VCaP (cell line): ENCODE measurements at regions not wholly inside any gene's neighbourhood (a gene's known extent, or its start where the extent isn't known, plus 50 kb on each side); places are given as distances from the start of the nearest gene placed in this dataset.

ENCODE experiments used
- H3K27ac ChIP-seq: fragments of 450-650 bp; 2 replicates; pipeline ENCODE4 v1.5.1; 2017
- CTCF ChIP-seq: fragments of 450-650 bp; conservative IDR thresholded peaks from 2 replicates; pipeline ENCODE4 v1.5.1; 2017; ENCODE audit warnings: mild to moderate bottlenecking, moderate library complexity

- no peak for TF ChIP-seq CTCF
- peak overlapping the region; percentile 31 for H3K27ac ChIP-seq
Observed at GRCh38 chr11:40029391-40029790, 1430.1 kb downstream of the LRRC4C start.

GRCh38 chr11:40027720-40028119 is 1431.7 kb downstream of the LRRC4C start:
- no peak for TF ChIP-seq CTCF

GRCh38 chr11:40023724-40024123 is 1435.7 kb downstream of the LRRC4C start:
- no peak overlapping the region for H3K27ac ChIP-seq
- no peak for TF ChIP-seq CTCF

More at GRCh38 chr11:40027720-40028119, 1431.7 kb downstream of the LRRC4C start:
- H3K27ac ChIP-seq, result no peak overlapping the region

DNA sequence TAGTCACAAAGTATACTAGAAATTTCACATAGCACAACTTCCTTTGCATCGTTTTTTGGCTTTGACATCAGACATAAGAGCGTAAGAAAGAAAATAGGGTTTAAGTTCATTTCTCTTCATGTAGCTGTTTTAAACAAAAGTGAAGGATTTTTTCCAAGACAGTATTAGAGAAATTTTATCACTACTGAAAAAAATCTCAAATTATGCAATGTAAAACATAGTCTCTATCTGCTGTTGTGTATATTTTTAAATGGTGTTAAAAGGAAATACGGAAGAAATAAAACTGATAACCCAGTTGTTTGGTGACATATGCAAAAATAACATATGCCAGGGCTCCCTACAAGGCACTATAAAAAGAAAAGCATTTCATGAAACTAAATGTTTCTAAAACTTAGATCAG is 1449.4 kb downstream of the LRRC4C start:
- H3K27ac ChIP-seq, result no peak overlapping the region
- no peak for TF ChIP-seq CTCF

DNA sequence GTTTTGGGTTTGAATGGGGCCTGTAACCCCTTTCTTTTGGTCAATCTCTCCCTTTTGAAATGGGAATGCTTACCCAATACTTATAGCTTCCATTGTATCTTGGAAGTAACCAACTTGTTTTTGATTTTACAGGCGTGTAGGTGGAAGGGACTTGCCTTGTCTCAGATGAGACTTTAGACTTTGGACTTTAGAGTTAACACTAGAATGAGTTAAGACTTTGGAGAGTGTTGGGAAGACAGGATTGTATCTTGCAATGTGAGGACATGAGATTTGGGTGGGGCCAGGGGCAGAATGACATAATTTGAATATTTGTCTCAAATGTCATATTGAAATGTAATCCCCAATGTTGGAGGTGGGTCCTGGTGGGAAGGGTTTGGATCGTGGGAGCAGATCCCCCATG is 1466.9 kb downstream of the LRRC4C start:
- no peak for TF ChIP-seq CTCF
- H3K27ac ChIP-seq, result no peak overlapping the region

- H3K27ac ChIP-seq, result peak overlapping the region; percentile 66
- no peak for TF ChIP-seq CTCF
Observed at GRCh38 chr11:39990421-39990831, 1469.0 kb downstream of the LRRC4C start.

DNA sequence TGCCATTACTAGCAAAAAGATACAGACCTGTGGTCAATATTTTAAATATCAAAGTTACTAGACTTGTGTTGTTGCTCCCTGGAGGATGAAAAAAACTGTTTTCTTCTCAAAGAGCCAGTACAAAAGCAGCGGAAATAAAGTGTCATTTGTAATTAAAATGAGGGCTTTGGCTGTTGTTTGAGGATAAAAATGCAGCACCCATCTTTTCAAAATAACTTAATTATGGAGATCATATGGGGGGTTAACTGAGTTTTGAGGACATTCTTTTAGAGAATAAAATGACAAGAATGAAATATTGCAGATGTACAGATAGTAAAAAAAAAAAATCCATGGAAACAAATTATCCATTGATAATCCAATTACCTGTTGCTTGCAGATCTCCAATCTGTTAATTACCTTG is 1484.4 kb downstream of the LRRC4C start:
- H3K27ac ChIP-seq, result no peak overlapping the region
- TF ChIP-seq CTCF, result no peak

DNA sequence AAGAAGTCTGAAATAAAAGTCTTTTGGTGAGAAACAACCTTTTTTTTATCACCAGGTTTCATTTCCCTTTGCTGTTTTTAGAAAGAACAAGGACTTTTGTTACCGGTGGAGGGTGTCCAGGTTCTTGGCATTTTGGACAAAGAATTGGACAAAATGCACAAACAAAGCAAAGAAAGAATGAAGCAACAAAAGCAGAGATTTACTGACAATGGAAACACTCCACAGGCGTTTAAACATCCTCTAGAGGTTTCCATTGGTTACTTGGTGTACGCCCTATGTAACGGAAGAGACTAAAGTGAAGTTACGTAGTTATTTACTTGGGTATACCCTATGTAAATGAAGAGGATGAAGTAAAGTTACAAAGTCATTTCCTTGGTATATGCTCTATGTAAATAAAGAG is 1487.0 kb downstream of the LRRC4C start:
- no peak overlapping the region for H3K27ac ChIP-seq
- no peak for TF ChIP-seq CTCF
